Natural killer cell (primary cell): ENCODE measurements at regions not wholly inside any gene's neighbourhood (a gene's known extent, or its start where the extent isn't known, plus 50 kb on each side); places are given as distances from the start of the nearest gene placed in this dataset.
"Not testable (repeated sequence)": the region's sequence is repeated elsewhere in the genome, so short reads cannot be mapped to it uniquely, and the experiment has no call there.

Experiments used
- ATAC-seq, 3 donors: fragments of 150-1000 bp in 2 of 3; fragments of 200-7000 bp in 1 of 3; cut with Tn5 transposase; 1 replicate in 1 of 3; 2 replicates in 2 of 3; pipeline ENCODE4 v1.10.0; 2021; ENCODE audit warnings: mild to moderate bottlenecking in 2 of 3, moderate library complexity in 2 of 3
- DNase-seq, 2 donors: peaks; one replicate each; pipeline versions ENCODE4 v3.0.0 to v3.0.0-alpha.2; 2013 to 2021; ENCODE audit warnings: mixed read lengths in 1 of 2
- H3K27ac ChIP-seq: one replicate; pipeline ENCODE4 v1.5.1; 2013; ENCODE audit warnings: mild to moderate bottlenecking, low read length
- H3K27me3 ChIP-seq: one replicate; pipeline ENCODE4 v1.6.1; 2013; ENCODE audit warnings: low read length; ENCODE audit not compliant: control insufficient read depth, insufficient read depth
- H3K36me3 ChIP-seq: one replicate; pipeline ENCODE4 v1.6.1; 2013; ENCODE audit warnings: low read length; ENCODE audit not compliant: control insufficient read depth, insufficient read depth
- H3K4me1 ChIP-seq: one replicate; pipeline ENCODE4 v1.6.1; 2013; ENCODE audit warnings: low read length; ENCODE audit not compliant: control insufficient read depth, insufficient read depth
- H3K4me3 ChIP-seq: one replicate; pipeline ENCODE4 v1.5.1; 2013; ENCODE audit warnings: low read length
- H3K9me3 ChIP-seq: one replicate; pipeline ENCODE4 v1.6.1; 2013; ENCODE audit warnings: low read length; ENCODE audit not compliant: control insufficient read depth, insufficient read depth
- H3K27ac Mint-ChIP-seq, 2 donors: one replicate each; pipeline ENCODE4 v1.8.0; 2022; ENCODE audit warnings: mild to moderate bottlenecking in 2 of 2, mixed read lengths in 2 of 2, moderate library complexity in 1 of 2
- H3K27me3 Mint-ChIP-seq, 2 donors: one replicate each; pipeline ENCODE4 v1.8.0; 2022; ENCODE audit warnings: low read depth in 2 of 2, mixed read lengths in 2 of 2
- H3K36me3 Mint-ChIP-seq: one replicate; pipeline ENCODE4 v1.8.0; 2022; ENCODE audit warnings: mixed read lengths
- H3K4me1 Mint-ChIP-seq, 2 donors: one replicate each; pipeline ENCODE4 v1.8.0; 2022; ENCODE audit warnings: mixed read lengths in 2 of 2
- H3K4me3 Mint-ChIP-seq: one replicate; pipeline ENCODE4 v1.8.0; 2022; ENCODE audit warnings: mild to moderate bottlenecking, moderate library complexity, mixed read lengths
- H3K9me3 Mint-ChIP-seq, 2 donors: one replicate each; pipeline ENCODE4 v1.8.0; 2022; ENCODE audit warnings: mixed read lengths in 2 of 2
- WGBS: methylation state at CpG from one replicate; pipeline ENCODE4 v1.1.7; 2013; ENCODE audit warnings: missing lambda C conversion rate; ENCODE audit not compliant: insufficient coverage; 5-methylcytosine and 5-hydroxymethylcytosine counted together
- intact Hi-C: fragments of 100-400 bp; cut with micrococcal nuclease; formaldehyde crosslinking; loops from one replicate; pipeline ENCODE4 v1.14.2; 2022
- TF ChIP-seq, protein P1 (sequence below): fragments of 200-600 bp; IDR thresholded peaks from one replicate; pipeline ENCODE4 v1.8.0; 2022; ENCODE audit warnings: antibody characterized with exemption

DNA sequence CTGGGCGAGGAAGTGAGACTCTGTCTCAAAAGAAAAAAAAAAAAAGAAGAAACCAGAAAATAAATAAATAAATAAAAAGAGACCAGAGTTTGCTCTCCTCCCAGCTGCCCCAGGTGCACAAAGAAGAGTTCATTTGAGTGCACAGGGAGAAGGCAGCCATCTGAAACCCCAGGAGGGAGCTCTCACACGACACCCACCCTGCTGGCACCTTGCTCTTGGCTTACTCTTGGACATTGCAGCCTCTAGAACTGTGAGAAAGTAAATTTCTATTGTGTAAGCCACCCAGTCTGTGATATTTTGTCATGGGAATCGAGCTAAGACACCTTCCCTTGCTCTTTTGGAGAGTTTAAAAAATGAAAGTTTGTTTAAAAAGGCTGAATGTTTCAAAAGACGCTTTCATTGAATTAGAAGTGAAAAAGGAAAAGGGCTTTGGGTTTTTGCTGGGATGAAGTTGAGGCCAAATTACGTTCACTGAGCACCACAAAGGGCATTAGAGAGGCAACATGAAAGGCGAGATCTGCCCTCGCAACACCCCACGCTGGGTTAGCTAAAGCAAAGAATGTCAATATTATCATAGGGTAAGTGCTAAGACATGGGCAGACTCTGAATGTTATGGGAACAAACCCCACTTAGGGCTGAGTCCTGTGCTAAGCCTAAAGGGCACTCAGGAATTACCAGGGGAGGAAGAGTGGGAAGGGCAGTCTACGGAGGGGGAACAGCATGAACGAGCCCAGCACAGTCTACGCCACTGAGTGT lies 128.9 kb upstream of the RIOK3 start:
- Mint-ChIP-seq H3K27ac (peak overlapping the region in 1 of 2 donors; percentile 37), H3K4me3 (peak overlapping the region; percentile 14), H3K36me3 (no peaks in the 10 kb centered on the region), H3K27me3 (peaks cover 0 to 9% of the 10 kb centered on the region in 2 donors), H3K4me1 (peaks cover 15 to 22% of the 10 kb centered on the region in 2 donors), H3K9me3 (no peaks in the 10 kb centered on the region)
- Histone ChIP-seq H3K9me3 (no peaks in the 10 kb centered on the region), H3K27ac (no peak overlapping the region), H3K27me3 (no peaks in the 10 kb centered on the region), H3K36me3 (no peaks in the 10 kb centered on the region), H3K4me3 (no peak overlapping the region), H3K4me1 (peaks cover 4% of the 10 kb centered on the region)
- intact Hi-C loops: no loop called here
- WGBS: 90% methylated on average over 10 of the region's 11 CpGs
- TF ChIP-seq, protein P1, sequence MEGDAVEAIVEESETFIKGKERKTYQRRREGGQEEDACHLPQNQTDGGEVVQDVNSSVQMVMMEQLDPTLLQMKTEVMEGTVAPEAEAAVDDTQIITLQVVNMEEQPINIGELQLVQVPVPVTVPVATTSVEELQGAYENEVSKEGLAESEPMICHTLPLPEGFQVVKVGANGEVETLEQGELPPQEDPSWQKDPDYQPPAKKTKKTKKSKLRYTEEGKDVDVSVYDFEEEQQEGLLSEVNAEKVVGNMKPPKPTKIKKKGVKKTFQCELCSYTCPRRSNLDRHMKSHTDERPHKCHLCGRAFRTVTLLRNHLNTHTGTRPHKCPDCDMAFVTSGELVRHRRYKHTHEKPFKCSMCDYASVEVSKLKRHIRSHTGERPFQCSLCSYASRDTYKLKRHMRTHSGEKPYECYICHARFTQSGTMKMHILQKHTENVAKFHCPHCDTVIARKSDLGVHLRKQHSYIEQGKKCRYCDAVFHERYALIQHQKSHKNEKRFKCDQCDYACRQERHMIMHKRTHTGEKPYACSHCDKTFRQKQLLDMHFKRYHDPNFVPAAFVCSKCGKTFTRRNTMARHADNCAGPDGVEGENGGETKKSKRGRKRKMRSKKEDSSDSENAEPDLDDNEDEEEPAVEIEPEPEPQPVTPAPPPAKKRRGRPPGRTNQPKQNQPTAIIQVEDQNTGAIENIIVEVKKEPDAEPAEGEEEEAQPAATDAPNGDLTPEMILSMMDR: no peak
- no peak for ATAC-seq
- no peak for DNase-seq

DNA sequence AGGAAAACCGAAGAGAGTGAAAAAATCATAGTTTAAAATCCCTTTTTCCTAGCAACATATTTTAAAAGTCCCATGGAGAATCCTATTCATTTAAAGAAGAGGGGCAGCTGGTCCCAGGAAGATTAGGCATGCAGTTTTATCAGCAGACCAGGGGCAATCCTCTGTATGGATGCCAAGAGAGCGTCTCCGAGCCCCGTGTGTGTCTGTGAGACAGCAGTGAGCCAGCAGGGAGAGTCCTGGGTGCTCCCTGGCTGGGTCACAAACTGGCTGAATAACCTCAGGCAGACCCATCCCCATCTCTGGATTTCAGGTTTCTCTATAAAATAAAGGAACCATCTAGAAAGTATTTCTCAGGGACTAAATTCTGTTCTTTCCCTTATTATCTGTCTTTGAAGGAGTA lies 128.2 kb upstream of the RIOK3 start:
- WGBS: 100% methylated on average over 4 of the region's 4 CpGs
- no peak for DNase-seq
- Mint-ChIP-seq H3K27me3 (peaks cover 0 to 9% of the 10 kb centered on the region in 2 donors), H3K27ac (no peak overlapping the region), H3K4me1 (peaks cover 15 to 22% of the 10 kb centered on the region in 2 donors), H3K4me3 (no peak overlapping the region), H3K36me3 (no peaks in the 10 kb centered on the region), H3K9me3 (no peaks in the 10 kb centered on the region)
- Histone ChIP-seq H3K27ac (no peak overlapping the region), H3K27me3 (no peaks in the 10 kb centered on the region), H3K9me3 (no peaks in the 10 kb centered on the region), H3K4me3 (no peak overlapping the region), H3K4me1 (peaks cover 4% of the 10 kb centered on the region), H3K36me3 (no peaks in the 10 kb centered on the region)
- TF ChIP-seq, protein P1: no peak
- ATAC-seq: no peak
- intact Hi-C loops: no loop called here

DNA sequence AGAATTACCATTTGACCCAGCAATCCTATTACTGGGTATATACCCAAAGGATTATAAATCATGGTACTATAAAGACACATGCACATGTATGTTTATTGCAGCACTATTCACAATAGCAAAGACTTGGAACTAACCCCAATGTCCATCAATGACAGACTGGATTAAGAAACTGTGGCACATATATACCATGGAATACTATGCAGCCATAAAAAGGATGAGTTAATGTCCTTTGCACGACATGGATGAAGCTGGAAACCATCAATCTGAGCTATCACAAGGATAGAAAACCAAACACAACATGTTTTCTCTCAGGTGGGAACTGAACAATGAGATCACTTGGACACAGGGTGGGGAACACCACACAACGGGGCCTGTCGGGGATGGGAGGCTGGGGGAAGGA lies 123.4 kb upstream of the RIOK3 start:
- H3K27me3 ChIP-seq, H3K4me1 Mint-ChIP-seq, H3K36me3 Mint-ChIP-seq, H3K9me3 Mint-ChIP-seq, H3K4me3 Mint-ChIP-seq, intact Hi-C loops, H3K27me3 Mint-ChIP-seq, H3K9me3 ChIP-seq, ATAC-seq, H3K27ac ChIP-seq, DNase-seq, H3K36me3 ChIP-seq, H3K4me1 ChIP-seq, H3K27ac Mint-ChIP-seq, H3K4me3 ChIP-seq: not testable (repeated sequence)
- 92% methylated on average over 3 of the region's 3 CpGs for WGBS

DNA sequence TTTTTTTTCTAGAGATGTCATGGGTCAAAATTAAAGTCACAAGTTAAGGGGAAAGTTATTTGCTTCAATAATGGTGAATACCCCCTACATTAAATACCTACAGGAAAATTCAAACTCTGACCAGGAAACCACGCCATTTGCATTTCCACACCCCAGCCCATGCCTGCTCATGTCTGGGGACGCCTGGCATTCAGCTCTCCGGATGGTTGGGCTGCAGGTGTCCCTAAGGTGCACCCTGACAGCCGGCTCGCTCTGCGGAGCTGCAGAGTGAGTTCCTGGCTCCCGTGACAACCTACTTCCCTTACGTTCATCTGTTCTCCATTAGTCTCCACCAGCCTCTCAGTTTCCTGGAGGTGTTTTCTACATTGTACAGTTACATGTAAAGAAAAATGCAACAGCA lies 122.7 kb upstream of the RIOK3 start:
- Mint-ChIP-seq H3K36me3 (no peaks in the 10 kb centered on the region), H3K27me3 (peaks cover 0 to 2% of the 10 kb centered on the region in 2 donors), H3K27ac (no peak overlapping the region), H3K4me3 (no peak overlapping the region), H3K9me3 (no peaks in the 10 kb centered on the region), H3K4me1 (no peaks in the 10 kb centered on the region)
- 75% methylated on average over 8 of the region's 8 CpGs for WGBS
- ATAC-seq: no peak
- TF ChIP-seq, protein P1: no peak
- intact Hi-C loops: no loop called here
- DNase-seq: no peak
- Histone ChIP-seq H3K4me1 (peaks cover 4% of the 10 kb centered on the region), H3K27ac (no peak overlapping the region), H3K36me3 (no peaks in the 10 kb centered on the region), H3K9me3 (no peaks in the 10 kb centered on the region), H3K4me3 (no peak overlapping the region), H3K27me3 (no peaks in the 10 kb centered on the region)
